ENCODE measurements at regions not wholly inside any gene's neighbourhood (a gene's known extent, or its start where the extent isn't known, plus 50 kb on each side); places are given as distances from the start of the nearest gene placed in this dataset.

GRCh38 chr21:43268804-43269186 is 100.0 kb downstream of the CRYAA start:
- no peak overlapping the region for H3K4me3 ChIP-seq (ENCODE audit: low read depth, low read length)
- TF ChIP-seq CTCF (conservative IDR thresholded peaks at IDR 0.05; ENCODE audit: low read depth, low read length), result no peak

DNA sequence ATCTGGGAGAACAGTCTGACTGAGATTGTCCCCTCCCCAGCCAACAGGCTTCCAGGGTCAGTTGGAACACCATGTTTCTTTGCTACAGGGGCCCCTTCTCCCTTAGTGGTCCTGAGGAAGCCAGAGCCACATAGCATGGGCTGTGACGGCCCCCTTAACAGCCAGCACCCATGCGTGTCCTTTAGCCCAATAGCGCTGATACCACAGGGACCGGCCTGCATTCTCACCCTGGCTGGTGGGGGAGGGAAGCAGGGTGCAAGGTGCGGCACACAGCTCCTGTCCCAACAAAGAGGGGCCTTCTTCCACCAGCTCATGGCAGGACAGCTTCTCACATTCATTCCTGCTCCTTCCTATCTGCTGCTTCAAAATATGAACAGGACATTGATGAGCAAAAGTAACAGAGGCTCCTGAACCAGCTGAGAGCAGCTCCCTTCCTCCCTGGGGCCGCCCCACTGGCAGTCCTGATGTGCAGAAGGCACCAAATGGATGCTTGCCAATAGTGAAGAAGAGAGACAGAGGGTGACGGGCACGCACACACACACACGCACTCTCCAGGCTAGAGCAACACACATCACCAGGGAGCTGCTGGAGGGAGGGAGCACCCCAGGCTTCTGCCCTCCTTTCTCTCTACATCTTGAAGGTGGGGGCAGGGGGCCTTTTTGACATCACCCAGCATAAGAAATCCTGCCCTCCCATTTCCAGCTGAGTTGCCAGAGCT is 99.4 kb downstream of the CRYAA start:
- no peak for TF ChIP-seq CTCF (conservative IDR thresholded peaks at IDR 0.05; ENCODE audit: low read depth, low read length)
- H3K4me3 ChIP-seq (ENCODE audit: low read depth, low read length), result no peak overlapping the region
- no peak for DNase-seq (ENCODE audit: low read depth)

More at GRCh38 chr21:43268804-43269186, 100.0 kb downstream of the CRYAA start:
- DNase-seq (ENCODE audit: low read depth), result no peak

- no peak overlapping the region for H3K4me3 ChIP-seq (ENCODE audit: low read depth, low read length)
- DNase-seq (ENCODE audit: low read depth), result no peak
- TF ChIP-seq CTCF (conservative IDR thresholded peaks at IDR 0.05; ENCODE audit: low read depth, low read length), result no peak
These were observed 98.7 kb downstream of the CRYAA start for GRCh38 chr21:43267391-43268085.

DNA sequence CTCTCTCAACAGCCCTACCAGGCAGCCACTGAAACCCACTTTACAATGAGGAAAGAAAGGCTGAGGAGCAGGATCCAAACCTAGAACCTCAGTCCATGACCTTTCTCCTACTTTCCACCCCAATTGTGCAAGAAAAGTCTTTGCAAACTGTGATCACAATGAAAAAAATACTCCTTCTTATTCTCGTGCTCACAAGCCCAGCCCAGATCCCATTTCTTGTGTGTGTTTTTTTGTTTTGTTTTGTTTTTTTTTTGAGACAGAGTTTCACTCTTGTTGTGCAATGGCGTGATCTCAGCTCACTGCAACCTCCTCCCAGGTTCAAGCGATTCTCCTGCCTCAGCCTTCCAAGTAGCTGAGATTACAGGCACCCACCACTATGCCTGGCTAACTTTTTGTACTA is 97.7 kb downstream of the CRYAA start:
- no peak overlapping the region for H3K4me3 ChIP-seq (ENCODE audit: low read depth, low read length)
- no peak for TF ChIP-seq CTCF (conservative IDR thresholded peaks at IDR 0.05; ENCODE audit: low read depth, low read length)
- DNase-seq (ENCODE audit: low read depth), result peak; percentile 78

- H3K4me3 ChIP-seq (ENCODE audit: low read depth, low read length), result no peak overlapping the region
- DNase-seq (ENCODE audit: low read depth), result no peak
- no peak for TF ChIP-seq CTCF (conservative IDR thresholded peaks at IDR 0.05; ENCODE audit: low read depth, low read length)
These were observed 93.6 kb downstream of the CRYAA start for GRCh38 chr21:43262427-43262826.

All from choroid plexus epithelial cell (primary cell).